Stimulated activated CD4-positive, alpha-beta T cell treated with anti-CD3 and anti-CD28 coated beads, TNF-alpha, amount 100 ng/mL, for 4 hours (primary cell): ENCODE measurements at regions not wholly inside any gene's neighbourhood (a gene's known extent, or its start where the extent isn't known, plus 50 kb on each side); places are given as distances from the start of the nearest gene placed in this dataset.

ENCODE experiments used
- DNase-seq, 3 experiments: peaks; one replicate each; pipeline ENCODE4 v3.0.0-alpha.2; 2020; ENCODE audit warnings: low read depth in 3 of 3

DNA sequence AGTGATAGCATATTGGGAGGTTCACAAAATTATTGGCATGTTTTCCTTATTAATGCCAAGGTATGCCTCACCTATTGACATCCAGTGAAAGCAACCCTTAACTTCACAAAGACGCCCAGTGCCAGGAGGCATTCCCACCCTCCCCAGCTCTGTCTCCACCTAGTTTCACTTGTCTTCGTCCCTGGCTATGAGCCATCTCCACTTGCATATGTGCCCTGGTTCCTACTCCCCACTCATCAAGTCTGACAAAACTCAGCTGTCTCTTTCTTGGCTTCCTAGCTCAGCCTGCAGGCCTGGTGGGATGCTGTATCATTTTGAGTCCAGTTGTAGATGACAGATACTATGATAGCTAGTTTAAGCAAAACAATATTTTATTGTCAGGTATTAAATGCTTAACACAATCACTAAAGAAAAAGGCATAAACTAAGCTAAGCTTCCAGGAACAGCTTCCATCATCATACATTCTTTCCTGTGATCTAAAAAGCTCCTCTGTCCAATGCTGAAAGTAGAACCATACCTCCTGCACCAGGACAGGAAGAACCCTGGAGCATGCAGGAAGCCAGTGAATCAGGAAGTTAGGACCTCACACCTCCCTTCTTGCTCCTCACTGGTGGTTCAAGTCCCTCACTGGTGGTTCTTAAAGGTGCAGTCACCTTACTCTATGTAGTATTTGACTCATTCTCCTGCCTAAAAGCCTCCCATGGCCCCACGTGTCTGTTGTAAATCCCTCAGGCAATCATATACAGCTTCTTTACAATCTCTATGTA is 410.3 kb upstream of the RASGEF1B start:
- no peak for DNase-seq

DNA sequence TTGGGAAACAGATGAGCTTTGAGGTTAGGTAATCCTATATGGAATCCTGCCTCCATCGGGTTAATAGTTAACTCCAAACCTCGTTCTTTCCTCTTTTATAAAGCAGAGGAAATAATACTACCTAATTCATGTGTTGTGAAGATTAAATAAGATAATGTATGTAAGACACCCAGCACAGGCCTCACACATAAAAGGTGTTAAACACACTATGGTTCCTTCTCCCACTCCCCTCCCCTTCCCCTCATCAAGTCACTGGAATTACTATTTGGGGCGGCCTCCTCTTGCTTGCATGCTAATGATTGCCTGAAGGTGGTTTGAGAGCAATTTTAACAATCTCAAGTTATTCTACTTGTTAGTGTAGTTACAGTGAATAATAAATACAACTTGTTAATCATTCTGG is 404.4 kb upstream of the RASGEF1B start:
- no peak for DNase-seq

DNA sequence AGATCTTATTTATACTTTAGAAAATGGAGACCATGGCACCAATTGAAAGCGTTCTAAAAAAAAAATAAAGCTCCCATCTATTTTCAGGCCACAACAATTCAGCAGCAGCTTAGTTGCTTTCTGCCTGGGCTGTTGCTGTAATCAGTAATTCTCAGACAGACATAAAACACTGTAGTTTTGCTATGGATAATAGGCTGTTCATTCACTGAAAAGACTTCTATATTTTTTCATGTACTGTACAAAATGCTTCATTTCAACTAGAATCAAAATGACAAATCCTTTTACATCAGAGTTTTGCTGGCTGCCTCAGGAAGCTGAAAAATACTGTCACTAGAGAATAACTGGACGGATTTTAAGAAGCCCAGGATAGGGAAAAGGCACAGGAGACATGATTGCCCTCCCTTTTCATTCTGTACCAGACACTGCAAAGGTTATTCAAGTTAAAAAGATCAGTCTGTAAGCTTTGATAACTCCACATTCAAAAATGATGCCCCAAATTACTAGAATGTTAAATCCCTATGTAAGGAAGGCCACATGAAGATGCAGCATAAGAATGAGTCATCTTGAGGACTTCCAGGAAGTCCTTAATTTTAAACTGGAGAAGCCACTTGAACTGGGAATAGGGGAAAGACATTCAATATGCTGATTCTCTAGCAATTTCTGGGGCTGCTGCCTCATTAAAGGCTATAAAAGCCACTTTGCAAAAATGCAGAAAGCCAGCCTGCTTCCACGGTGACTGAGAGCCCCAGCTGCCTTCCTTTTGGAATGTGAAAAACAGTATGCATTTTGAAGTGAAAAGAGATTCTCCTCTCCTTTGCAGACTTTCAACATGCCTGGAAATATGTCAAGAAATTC is 403.2 kb upstream of the RASGEF1B start:
- DNase-seq: no peak

DNA sequence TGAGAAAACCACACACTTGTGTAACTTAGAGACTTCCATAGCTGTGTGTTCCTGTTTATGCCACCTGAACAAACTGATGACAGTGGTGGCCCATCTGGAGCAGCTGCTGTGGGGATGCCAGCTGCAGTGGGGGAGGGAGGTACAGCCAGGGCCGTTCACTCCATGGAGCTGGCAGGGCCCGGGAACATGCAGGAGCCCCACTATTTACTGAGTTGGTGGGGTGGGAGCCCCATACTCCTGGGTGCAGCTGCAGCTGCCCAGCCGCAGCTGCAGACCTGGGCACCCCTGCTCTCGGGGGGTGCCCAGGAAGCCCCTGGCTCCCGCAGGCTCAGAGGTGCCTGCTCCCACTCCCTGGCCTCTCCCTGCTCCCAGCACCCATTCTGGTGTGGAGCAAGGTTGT is 398.6 kb upstream of the RASGEF1B start:
- DNase-seq: no peak

DNA sequence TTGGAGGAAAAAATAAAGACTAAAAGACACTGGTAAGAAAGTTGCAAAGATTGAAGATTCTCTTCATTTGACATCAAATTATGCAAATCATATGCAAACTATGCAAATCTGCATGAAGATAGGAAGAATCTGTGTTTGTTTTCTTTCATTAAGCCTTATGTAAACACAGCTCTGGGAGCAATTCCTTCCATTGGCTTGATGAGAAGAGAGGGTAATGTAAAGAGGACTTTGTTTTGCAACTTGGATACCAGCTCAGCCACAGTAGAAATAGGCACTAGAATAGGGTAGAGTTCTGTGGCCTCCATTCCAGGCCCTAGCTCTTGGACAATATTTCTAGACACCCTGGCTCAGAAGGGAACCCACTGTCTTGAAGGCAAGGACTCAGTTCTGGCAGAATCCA is 388.4 kb upstream of the RASGEF1B start:
- DNase-seq: no peak

DNA sequence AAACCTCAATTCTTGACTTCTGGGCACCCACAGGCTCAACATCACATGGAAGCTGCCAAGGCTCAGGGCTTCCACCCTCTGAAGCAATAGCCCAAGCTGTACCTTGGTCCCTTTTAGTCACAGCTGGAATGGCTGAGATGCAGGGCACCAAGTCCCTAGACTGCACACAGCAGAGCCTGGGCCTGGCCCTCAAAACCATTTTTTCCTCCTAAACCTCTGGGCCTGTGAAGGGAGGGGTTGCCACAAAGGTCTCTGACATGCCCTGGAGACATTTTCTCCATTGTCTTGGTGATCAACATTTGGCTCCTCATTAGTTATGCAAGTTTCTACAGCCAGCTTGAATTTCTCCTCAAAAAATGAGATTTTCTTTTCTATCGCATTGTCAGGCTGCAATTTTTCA is 382.7 kb upstream of the RASGEF1B start:
- no peak for DNase-seq

DNA sequence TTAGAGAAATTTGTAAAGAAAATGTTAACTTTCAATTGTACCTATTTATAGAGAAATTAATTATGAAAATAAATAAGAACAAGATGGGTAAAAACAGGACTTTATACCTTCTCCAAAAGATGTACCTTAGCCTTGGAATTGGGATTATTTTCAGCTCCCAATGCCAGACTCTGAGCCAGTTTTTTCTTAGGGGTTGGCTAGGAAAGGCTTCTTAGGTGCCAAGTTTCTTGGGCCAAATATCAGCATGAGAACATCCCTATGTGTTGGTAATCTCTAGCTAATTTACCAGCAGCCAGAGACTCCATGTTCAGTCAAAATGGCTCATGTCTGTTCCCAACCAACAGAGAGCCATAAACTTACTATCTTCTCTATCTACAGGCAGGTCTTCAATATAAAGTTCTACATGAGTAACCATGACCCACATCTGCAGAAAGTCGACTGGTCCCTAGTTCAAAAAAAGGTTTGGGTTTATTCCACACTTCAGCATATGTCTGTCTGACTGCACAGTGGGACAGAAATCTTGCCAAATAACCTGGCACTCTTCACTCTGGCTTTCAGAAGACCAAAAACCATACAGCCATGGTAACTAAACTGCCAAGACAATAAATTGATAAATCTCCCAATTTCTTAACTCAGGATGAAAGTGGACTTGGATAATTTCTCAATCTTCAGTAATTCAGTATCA is 380.5 kb upstream of the RASGEF1B start:
- no peak for DNase-seq

DNA sequence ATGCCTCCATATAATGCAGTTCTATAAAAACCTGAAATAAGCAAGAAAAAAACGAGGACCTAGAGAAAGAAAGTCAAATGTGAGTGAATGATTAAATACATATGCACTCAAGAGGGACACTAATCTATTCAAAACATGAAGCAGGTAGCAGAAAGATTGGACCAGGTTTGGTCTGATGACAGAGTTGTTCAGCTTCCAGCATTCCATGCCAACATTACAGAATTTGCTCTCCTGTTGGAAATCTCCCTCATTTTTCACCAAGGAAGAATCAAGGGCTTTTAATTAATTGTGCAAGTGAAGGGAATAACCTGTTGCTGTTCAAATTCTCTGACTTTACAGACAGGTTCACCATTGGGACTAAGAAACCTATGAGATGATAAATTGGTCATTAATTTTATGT is 379.0 kb upstream of the RASGEF1B start:
- no peak for DNase-seq

DNA sequence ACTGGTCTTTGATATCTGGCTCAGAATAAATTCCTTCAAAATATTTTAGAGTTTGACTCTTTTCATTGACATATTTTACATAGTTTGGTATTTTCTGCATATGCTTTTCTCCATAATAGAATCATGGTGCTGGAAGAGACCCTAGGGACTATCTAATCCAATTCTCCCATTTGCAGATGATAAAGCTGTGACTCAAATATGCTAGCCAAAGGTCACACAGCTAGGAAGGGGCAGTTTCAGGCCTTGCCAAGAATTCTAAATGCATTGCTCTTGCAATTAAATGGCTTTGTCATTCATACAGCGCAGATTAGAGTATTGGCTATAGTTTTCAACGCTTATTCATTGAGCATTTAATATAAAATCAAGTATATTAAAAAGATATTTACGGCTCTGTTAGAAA is 374.1 kb upstream of the RASGEF1B start:
- DNase-seq: no peak

DNA sequence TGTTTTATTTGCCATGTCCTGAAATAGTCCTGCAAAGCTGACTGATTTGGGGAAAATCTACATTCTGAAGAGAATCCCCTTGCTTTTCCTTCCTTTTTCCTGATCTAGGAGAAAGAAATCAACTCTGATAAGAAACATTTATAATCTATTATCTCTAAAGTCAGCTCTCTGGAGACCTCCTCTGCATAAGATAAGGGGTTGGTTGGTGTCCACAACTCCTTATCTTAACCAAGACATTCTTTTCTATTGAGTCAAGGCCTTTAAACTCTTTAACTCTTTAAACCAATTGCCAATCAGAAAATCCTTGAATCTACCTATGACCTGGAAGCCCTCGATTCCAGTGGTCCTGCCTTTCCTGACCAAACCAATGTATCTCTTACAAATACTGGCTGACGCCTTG is 373.6 kb upstream of the RASGEF1B start:
- no peak for DNase-seq

DNA sequence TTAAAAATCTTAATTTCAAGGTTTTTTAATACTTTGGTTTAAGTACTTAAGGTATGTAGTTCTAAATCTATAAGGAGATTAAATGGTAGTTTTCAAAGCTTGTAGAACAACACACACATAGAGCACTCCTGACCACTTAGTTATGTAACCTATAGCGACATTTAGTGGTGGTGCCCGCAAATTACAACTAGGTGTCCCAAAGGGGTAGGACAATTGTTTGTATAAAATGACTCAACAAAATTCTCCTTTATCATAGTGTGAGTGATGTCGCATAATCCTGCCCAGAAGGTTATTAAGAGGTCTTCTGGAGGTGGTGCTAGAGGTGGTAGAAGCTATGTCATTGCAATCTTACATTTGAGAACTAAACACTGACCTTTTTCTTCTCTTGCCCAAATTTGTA is 373.0 kb upstream of the RASGEF1B start:
- peak; percentile 28 to 59 (median 51) for DNase-seq

DNA sequence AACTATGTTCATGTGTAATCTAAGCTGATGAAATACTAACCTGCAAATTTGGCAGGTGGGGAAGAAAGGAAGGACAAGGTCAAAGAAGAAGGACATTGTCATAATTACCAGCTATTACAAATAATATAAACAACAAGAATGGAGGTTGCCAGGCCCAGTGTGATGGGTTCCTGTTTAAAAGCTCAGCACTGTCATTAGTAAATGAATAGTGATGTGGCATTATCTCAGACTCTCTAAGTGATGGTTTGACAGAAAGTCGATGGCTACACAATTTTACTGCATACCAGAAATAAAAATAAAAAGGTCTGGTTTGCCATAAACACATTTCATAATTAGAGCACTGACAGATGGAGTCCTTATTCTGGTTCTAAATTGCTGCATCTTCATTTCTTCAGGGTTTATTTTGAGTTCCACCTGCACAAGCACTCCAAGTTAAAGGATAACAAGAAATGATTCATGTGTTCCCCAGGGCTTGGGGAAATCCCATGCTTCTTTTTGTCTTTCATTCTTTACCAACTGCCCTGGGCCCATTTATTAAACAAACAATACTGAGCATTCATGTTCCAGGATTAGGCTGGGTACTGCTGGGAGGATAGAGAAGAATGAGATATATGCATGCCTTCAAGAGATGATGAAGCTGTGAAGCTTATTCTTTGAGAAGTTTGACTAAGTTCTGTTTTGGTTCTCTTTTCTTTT is 367.8 kb upstream of the RASGEF1B start:
- DNase-seq: no peak

DNA sequence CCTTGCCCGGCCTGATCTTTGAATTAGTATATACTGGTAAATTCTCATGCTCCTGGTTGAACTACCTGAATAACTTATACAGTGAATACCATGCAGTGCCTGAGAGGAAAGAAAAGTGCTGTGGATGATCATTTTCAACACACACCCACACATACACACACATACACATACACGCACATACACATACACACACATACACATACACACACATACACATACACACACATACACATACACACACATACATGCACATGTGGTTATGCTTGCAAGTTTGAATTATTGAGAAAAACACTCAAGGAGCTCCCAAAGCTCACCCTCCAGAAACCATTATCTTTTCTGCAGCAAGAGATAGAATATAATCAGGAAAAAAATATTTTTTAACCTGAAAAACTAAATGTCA is 366.9 kb upstream of the RASGEF1B start:
- DNase-seq: no peak

DNA sequence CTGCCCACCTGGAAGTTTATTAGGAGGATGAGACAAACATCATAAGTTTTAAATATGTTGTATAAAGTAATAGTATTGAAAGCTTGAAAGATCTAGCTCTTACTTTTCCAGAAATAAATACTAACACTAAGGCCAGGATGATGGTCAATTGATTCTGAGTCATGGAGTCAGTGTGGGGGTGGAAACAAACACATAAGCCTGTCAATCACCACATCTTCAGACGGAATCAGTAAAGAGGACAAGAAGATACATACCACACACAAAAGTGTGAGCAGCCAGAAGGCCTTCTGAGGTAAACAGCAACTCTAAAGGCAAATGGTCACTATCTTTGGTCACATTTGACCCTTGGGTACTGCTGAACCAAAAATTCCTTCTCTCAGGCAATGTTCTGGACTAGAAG is 365.0 kb upstream of the RASGEF1B start:
- DNase-seq: no peak

DNA sequence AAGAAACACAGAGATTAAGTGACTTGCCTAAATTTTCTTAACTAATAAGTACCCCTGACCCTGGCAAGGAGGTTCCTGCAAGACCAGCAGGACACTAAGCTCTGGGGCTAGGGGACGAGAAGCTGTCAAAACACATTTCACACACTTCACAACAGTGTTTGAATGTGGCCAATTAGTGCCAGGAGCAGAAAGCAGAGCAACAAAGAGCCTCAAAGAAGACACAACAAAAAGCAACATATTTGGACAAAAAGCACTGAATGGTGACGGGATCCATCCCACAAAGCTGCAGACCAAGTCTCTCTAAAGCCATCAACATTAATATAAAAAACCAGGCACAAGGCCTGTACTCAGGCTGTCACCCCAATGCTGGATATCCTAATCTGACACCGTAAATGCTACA is 361.9 kb upstream of the RASGEF1B start:
- DNase-seq: no peak

DNA sequence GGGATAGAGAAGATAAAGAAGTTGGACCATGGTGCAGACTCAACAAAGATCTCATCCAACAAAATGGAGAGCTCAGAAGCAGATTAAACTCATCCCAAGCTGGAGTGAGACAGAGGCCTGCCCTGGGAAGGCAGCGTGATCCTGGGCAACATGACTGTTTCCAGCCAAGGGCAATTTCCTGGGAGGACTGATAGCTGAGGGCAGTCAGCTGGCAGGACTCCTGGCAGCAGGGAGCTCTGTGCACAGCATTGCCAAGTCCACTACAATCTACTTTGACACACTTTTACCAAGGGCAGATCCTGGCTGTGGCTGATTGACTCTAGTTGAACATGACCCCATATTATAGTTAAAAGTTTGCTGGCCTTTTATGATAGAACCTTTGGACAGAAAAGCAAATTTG is 357.3 kb upstream of the RASGEF1B start:
- DNase-seq: no peak

DNA sequence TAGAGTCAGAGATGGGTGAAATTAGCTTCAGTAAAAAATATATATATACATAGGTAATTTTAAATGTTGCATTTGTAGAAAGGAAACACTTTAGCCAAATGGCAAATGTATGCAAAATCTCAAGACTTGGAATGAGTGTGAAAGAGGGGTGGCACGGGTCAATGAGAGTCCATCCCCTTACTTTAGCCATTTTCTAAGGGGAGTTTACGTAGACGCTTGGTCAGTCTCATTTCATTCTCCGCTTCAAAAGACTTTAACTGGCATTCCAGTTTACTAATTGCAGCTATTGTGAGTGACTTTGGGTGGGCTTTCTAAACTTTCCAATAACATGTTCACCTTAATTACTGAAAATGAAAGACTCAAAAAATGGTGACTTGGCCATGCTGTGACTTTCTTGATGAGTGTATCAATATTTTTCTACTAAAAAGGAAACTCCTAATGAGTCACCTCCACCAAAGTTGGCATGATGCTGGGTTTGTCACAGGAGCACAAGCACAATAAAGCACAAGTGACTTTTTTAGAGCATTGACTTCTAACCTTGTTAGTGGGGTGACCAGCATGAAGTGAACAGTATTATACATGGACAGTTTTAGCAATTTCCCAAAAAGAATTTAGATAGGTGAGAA is 356.0 kb upstream of the RASGEF1B start:
- DNase-seq: no peak

DNA sequence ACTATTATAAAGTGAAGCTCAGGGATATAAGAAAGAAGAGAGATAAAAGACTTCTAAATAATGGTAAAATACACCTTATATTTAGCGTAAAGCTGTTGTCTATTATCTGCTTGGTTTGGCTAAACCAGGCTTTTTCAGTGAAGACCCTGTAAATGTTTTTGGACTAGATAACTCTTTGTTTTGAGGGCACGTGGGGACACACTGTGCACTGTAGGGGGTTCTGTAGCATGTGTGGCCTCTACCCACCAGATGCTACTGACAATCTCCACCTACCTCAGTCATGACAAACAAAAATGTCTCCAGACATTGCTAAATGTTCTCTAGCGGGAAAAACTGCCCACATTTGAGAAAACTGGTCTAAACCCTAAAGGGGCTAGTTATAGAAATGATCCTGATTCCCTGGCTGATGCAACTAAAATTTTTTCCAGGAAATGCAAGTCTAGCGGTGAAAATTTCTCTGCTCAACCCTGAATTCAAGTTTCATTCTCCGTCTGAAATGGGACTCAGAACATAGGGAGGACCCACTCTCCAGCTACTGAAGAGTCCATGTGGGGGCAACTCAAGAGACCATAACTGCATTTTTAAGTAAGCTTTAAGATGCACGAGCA is 355.2 kb upstream of the RASGEF1B start:
- no peak for DNase-seq

DNA sequence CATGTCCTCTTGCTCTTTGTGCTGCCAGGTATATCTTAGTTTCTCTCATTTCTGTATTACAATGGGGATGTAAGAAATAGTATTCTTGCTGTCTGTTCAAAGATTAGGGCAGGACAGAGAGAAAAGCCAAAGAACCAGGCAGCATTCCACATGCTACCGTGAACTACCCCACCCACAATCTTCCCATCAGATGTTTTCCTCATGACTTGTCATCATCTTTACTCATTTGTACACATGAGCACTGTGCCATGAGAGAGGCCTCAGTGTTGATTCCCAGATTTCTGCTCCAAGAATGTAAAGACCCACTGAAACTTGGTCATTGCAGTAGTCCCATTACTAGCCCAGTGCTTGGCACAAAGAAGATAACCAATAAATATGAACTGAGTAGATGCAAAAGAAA is 354.6 kb upstream of the RASGEF1B start:
- DNase-seq: no peak

DNA sequence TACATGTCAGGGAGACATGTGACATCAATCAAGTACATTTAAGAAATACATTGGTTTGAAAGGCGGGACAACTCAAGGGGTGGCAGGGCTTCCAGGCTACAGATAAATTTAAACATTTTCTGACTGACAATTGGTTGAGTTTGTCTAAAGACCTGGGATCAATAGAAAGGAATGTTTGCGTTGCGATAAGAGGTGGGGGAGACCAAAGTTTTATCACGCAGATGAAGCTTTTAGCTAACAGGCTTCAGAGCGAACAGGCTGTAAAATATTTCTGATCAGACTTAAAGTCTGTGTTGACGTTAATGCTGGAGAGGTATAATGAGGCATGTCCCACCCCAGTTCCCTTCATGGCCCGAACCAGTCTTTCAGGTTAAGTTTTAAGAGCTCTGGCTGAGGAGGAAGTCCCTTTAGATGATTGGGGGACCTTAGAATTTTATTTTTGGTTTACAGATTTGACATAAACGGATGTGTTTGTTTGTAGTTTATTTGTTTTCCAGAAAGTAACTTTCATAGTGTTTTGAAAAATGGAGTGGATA is 346.7 kb upstream of the RASGEF1B start:
- DNase-seq: no peak
